GM19239 (cell line): ENCODE measurements at regions not wholly inside any gene's neighbourhood (a gene's known extent, or its start where the extent isn't known, plus 50 kb on each side); places are given as distances from the start of the nearest gene placed in this dataset.

Experiments
- DNase-seq: peaks from one replicate; pipeline ENCODE4 v3.0.0; 2011; ENCODE audit warnings: low spot score; ENCODE audit not compliant: insufficient read length
- FAIRE-seq: peaks from 2 replicates; lab custom pipeline; 2011; peaks lifted over from hg19 to GRCh38; lab: Jason Lieb, UNC

- DNase-seq (no peak), FAIRE-seq (no peak)
Observed at GRCh38 chr3:150306906-150307305, 101.2 kb upstream of the TSC22D2 start.

GRCh38 chr3:150306083-150306482 is 102.0 kb upstream of the TSC22D2 start:
- FAIRE-seq = no peak
- no peak for DNase-seq

GRCh38 chr3:150303768-150304167 is 104.3 kb upstream of the TSC22D2 start:
- DNase-seq = no peak
- no peak for FAIRE-seq

GRCh38 chr3:150302246-150302645 is 105.9 kb upstream of the TSC22D2 start:
- no peak for FAIRE-seq
- no peak for DNase-seq

GRCh38 chr3:150300852-150301517 is 107.1 kb upstream of the TSC22D2 start:
- FAIRE-seq = no peak
- no peak for DNase-seq

- DNase-seq (no peak), FAIRE-seq (no peak)
Observed at GRCh38 chr3:150300388-150300787, 107.7 kb upstream of the TSC22D2 start.

GRCh38 chr3:150299201-150299600 is 108.9 kb upstream of the TSC22D2 start:
- FAIRE-seq (no peak), DNase-seq (no peak)

GRCh38 chr3:150296966-150297365 is 111.1 kb upstream of the TSC22D2 start:
- DNase-seq (no peak), FAIRE-seq (no peak)

- FAIRE-seq = no peak
- DNase-seq = no peak
Observed at GRCh38 chr3:150296123-150296735, 111.9 kb upstream of the TSC22D2 start.

- FAIRE-seq (no peak), DNase-seq (no peak)
Observed at GRCh38 chr3:150293401-150294001, 114.6 kb upstream of the TSC22D2 start.

- FAIRE-seq (no peak), DNase-seq (no peak)
Observed at GRCh38 chr3:150292891-150293290, 115.2 kb upstream of the TSC22D2 start.

GRCh38 chr3:150291515-150291914 is 116.6 kb upstream of the TSC22D2 start:
- FAIRE-seq (no peak), DNase-seq (no peak)

- DNase-seq (peak; percentile 20), FAIRE-seq (peak; percentile 82)
Observed at GRCh38 chr3:150286390-150287147, 121.5 kb upstream of the TSC22D2 start.

- FAIRE-seq (no peak), DNase-seq (no peak)
Observed at GRCh38 chr3:150285601-150286000, 122.5 kb upstream of the TSC22D2 start.

- no peak for DNase-seq
- FAIRE-seq = no peak
Observed at GRCh38 chr3:150278843-150279381, 129.2 kb upstream of the TSC22D2 start.

- DNase-seq (no peak), FAIRE-seq (no peak)
Observed at GRCh38 chr3:150278195-150278594, 129.9 kb upstream of the TSC22D2 start.

GRCh38 chr3:150277444-150277843 is 130.7 kb upstream of the TSC22D2 start:
- DNase-seq (no peak), FAIRE-seq (no peak)

- FAIRE-seq (no peak), DNase-seq (no peak)
Observed at GRCh38 chr3:150275941-150276340, 132.2 kb upstream of the TSC22D2 start.

GRCh38 chr3:150274372-150274771 is 133.7 kb upstream of the TSC22D2 start:
- DNase-seq = no peak
- no peak for FAIRE-seq

- DNase-seq = no peak
- FAIRE-seq = no peak
Observed at GRCh38 chr3:150273396-150273795, 134.7 kb upstream of the TSC22D2 start.

- FAIRE-seq (no peak), DNase-seq (no peak)
Observed at GRCh38 chr3:150271591-150271960, 136.5 kb upstream of the TSC22D2 start.
